ENCODE measurements at regions not wholly inside any gene's neighbourhood (a gene's known extent, or its start where the extent isn't known, plus 50 kb on each side); places are given as distances from the start of the nearest gene placed in this dataset.

DNA sequence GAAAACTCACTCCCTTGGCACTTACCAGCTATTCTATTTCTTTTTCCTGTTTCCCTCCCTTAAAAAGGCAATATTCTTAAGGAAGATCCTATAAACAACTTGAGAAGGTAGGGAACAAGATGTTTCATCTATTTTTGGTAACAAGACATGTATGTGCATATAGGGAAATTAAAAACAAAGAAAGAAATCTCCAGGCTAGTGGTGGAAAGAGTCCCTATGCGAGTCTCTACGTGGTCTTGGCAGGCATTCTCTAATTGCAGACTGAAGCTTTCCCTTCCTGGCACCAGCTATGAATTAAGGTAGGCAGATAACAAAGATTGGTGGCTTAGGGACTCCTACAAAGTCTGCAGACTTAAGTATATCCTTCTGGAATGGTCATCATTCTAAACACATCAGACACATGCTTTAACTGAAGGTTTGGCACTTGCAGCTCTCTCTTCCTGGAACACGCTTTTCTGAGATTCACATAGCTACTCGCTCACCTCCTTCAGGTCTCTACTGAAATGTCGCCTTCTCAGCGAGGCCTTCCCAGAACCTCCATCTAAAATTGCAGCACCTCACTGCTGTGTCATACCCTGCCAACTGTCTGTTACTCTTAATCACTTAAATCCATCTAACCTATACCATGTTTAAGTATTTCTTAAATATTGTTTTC is 336.0 kb downstream of the VGLL3 start:
- TF ChIP-seq, protein P1, sequence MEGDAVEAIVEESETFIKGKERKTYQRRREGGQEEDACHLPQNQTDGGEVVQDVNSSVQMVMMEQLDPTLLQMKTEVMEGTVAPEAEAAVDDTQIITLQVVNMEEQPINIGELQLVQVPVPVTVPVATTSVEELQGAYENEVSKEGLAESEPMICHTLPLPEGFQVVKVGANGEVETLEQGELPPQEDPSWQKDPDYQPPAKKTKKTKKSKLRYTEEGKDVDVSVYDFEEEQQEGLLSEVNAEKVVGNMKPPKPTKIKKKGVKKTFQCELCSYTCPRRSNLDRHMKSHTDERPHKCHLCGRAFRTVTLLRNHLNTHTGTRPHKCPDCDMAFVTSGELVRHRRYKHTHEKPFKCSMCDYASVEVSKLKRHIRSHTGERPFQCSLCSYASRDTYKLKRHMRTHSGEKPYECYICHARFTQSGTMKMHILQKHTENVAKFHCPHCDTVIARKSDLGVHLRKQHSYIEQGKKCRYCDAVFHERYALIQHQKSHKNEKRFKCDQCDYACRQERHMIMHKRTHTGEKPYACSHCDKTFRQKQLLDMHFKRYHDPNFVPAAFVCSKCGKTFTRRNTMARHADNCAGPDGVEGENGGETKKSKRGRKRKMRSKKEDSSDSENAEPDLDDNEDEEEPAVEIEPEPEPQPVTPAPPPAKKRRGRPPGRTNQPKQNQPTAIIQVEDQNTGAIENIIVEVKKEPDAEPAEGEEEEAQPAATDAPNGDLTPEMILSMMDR (IDR thresholded peaks at IDR 0.05), result no peak
- TF ChIP-seq EP300 (IDR thresholded peaks at IDR 0.05; ENCODE audit: low read depth), result no peak

Measured in transverse colon (tissue), 3 donors.